ENCODE measurements at regions not wholly inside any gene's neighbourhood (a gene's known extent, or its start where the extent isn't known, plus 50 kb on each side); places are given as distances from the start of the nearest gene placed in this dataset.

GRCh38 chr2:38152913-38153312 is 77.0 kb upstream of the CYP1B1 start:
- Histone ChIP-seq H3K36me3 (no peaks in the 10 kb centered on the region), H3K4me3 (no peak overlapping the region), H3K9me3 (no peaks in the 10 kb centered on the region), H3K27ac (no peak overlapping the region), H3K4me1 (no peaks in the 10 kb centered on the region), H3K27me3 (no peaks in the 10 kb centered on the region)
- DNase-seq (ENCODE audit: low spot score in 2 of 2) = no peak
- TF ChIP-seq CTCF (IDR thresholded peaks at IDR 0.05) = no peak
- intact Hi-C loops (cut with DNase I) = no loop called here

GRCh38 chr2:38152035-38152434 is 76.1 kb upstream of the CYP1B1 start:
- H3K4me1 ChIP-seq = peaks cover 6 to 7% of the 10 kb centered on the region in 2 donors
- no peaks in the 10 kb centered on the region for H3K36me3 ChIP-seq
- H3K27me3 ChIP-seq = no peaks in the 10 kb centered on the region
- TF ChIP-seq CTCF (IDR thresholded peaks at IDR 0.05) = no peak
- DNase-seq (ENCODE audit: low spot score in 2 of 2) = no peak
- no peak overlapping the region for H3K27ac ChIP-seq
- no peak overlapping the region for H3K4me3 ChIP-seq
- H3K9me3 ChIP-seq = no peaks in the 10 kb centered on the region
- intact Hi-C loops (cut with DNase I) = no loop called here

GRCh38 chr2:38149531-38149930 is 73.6 kb upstream of the CYP1B1 start:
- Histone ChIP-seq H3K27me3 (no peaks in the 10 kb centered on the region), H3K27ac (no peak overlapping the region), H3K4me1 (peaks cover 7 to 17% of the 10 kb centered on the region in 2 donors), H3K36me3 (no peaks in the 10 kb centered on the region), H3K4me3 (no peak overlapping the region), H3K9me3 (no peaks in the 10 kb centered on the region)
- no peak for DNase-seq (ENCODE audit: low spot score in 2 of 2)
- no peak for TF ChIP-seq CTCF (IDR thresholded peaks at IDR 0.05)
- intact Hi-C loops (cut with DNase I) = loop anchor here (5.0 kb wide), 1 partner anchor 38 kb away; no protein-coding TSS in a partner anchor

- H3K27ac ChIP-seq = no peak overlapping the region
- DNase-seq (ENCODE audit: low spot score in 2 of 2) = no peak
These were observed 72.5 kb upstream of the CYP1B1 start for GRCh38 chr2:38148501-38148900.

GRCh38 chr2:38147333-38148121 is 71.6 kb upstream of the CYP1B1 start:
- H3K27ac ChIP-seq = peak overlapping the region; percentile 84 to 89
- H3K9me3 ChIP-seq = peaks cover 0 to 5% of the 10 kb centered on the region in 2 donors
- H3K36me3 ChIP-seq = no peaks in the 10 kb centered on the region
- DNase-seq (ENCODE audit: low spot score in 2 of 2) = no peak
- intact Hi-C loops (cut with DNase I) = loop anchor here (5.0 kb wide), 1 partner anchor 40 kb away; no protein-coding TSS in a partner anchor
- H3K4me3 ChIP-seq = no peak overlapping the region
- H3K4me1 ChIP-seq = peaks cover 7 to 17% of the 10 kb centered on the region in 2 donors
- TF ChIP-seq CTCF (IDR thresholded peaks at IDR 0.05) = no peak
- no peaks in the 10 kb centered on the region for H3K27me3 ChIP-seq

More at GRCh38 chr2:38148501-38148900, 72.5 kb upstream of the CYP1B1 start:
- Histone ChIP-seq H3K4me3 (no peak overlapping the region), H3K4me1 (peaks cover 7 to 17% of the 10 kb centered on the region in 2 donors), H3K9me3 (peaks cover 0 to 3% of the 10 kb centered on the region in 2 donors), H3K36me3 (no peaks in the 10 kb centered on the region), H3K27me3 (no peaks in the 10 kb centered on the region)
- no peak for TF ChIP-seq CTCF (IDR thresholded peaks at IDR 0.05)
- intact Hi-C loops (cut with DNase I) = loop anchor here (5.0 kb wide), 1 partner anchor 39 kb away; no protein-coding TSS in a partner anchor

All from ascending aorta (tissue), 2 donors.